T1000 (cell line): ENCODE measurements at regions not wholly inside any gene's neighbourhood (a gene's known extent, or its start where the extent isn't known, plus 50 kb on each side); places are given as distances from the start of the nearest gene placed in this dataset.

Experiments
- DNase-seq: peaks from one replicate; lab custom pipeline; 2025; ENCODE audit warnings: mixed read lengths; lab: John Stamatoyannopoulos, UW

- no peak for DNase-seq
These were observed 2123.7 kb upstream of the C9orf72 start for GRCh38 chr9:29697011-29697410.

DNA sequence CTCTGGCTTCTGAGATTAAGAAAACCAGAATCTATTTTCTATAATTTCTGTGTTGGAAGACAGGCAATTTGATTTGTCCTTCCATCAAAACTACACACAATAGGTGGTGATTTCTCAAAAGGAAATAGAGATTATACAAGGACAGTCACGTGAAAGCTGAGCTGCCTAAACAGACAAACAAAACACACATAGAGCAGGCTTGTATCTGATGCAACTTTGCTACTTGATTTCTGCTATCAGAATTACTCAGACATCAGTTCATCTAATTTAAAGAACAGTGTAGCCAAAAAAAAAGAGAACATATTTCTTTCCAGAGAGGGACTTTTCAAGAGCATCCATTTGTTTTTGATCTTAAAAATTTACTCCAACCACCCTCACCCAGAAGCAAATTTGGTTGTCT, 2128.3 kb upstream of the C9orf72 start:
- no peak for DNase-seq

DNA sequence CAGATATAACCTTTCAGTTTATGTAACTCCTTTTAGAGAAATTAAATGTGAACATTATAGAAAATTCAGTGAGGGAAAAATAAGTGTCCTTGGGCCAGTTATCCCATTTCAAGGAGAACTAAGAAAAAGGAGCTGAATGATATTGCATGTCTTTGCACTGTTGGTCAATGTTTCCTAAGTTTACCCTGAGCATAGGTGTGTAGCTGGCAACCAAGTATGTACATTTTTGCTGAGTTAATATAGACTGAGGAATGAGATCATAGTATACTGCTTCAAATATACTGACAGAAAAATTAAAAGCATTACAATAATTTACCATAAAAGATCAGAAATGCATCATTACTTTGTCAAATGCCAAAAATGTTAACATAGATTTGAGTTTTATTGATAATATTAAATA, 2128.7 kb upstream of the C9orf72 start:
- DNase-seq: no peak

DNA sequence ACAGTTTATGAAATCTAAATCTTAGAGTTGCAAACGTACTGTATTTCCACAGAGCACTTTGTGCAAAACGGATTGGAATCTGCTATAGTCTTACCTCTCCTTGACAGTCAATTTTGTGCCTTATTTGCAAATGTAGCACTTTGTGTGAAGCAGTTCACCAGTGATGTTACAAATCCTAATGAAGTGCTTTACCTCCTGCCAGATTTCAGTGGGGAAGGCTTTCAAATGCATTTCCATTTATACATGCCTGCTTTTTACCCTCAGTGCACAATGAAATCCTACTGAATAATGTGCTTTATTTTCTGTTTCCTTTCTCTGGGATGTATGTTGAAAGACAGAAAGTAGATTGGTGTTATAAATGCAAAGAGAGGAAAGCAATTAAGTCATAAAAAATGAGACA, 2141.6 kb upstream of the C9orf72 start:
- DNase-seq: no peak

DNA sequence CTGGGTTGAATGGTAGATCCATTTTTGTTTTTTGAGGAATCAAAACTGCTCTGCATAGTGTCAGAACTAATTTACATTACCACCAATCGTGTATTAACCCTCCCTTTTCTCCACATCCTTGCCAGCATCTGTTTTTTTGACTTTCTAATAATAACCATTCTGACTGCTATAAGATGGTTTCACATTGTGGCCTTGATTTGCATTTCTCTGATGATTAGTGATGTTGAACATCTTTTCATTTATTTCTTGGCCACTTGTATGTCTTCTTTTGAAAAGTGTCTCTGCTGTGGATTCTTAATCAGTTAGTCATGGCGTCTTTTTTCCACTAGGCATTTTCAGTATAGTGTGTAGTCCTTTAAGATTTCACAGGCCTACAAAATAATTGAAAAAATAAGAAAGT, 2144.3 kb upstream of the C9orf72 start:
- no peak for DNase-seq

GRCh38 chr9:29730163-29730562, 2156.9 kb upstream of the C9orf72 start:
- no peak for DNase-seq

DNA sequence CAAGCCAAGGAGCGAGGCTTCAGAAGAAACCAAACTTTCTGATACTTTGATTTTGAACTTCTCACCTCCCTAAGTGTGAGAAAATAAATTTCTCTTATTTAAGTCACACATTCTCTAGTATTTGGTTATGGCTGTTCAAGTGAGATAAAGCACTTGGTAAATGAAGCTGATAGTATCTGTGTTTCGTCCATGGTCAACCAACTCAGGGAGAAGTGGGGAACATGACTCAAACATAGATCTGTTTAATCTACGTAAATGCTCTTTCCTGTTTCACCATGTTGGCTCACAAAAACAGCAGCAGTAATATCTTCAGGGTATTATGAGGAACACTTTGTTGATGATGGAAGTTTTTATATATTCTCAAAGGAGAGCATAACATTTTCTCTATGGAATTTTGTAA, 2167.2 kb upstream of the C9orf72 start:
- no peak for DNase-seq

DNA sequence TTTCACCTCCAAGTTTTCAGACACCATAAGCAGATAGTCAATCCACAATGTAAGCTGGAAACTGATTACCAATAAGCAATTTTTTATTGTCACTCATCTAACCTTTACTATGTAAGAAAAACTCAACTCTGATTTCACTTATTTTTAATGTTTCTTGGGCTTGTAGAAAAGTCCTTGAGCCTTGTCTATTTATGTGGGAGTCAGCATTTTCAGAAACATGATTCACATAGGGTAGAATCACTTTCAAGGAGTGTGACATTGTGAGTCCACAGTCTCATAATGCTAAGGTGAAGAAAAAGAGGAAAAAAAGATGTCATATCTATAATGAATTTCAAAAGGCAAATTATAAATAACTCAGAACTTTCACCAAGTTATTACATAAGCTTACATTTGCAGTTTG, 2167.9 kb upstream of the C9orf72 start:
- DNase-seq: no peak

DNA sequence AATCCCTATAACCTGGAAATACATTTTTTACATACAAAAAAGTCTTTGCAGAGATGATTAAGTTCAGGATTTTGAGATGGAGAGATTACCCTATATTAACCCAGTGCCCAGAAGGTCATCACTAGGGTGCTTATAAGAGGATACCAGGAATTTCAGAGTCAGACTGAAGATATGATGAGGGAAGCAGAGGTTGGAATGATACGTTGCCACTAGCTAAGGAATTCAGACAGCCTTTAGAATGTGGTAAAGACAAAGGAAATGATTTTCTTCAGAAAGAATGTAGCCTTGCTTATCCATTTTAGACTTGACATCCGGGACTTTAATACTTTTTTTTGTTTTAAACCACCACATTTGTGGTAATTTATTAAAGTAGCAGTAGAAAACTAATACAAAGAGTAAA, 2176.8 kb upstream of the C9orf72 start:
- no peak for DNase-seq

DNA sequence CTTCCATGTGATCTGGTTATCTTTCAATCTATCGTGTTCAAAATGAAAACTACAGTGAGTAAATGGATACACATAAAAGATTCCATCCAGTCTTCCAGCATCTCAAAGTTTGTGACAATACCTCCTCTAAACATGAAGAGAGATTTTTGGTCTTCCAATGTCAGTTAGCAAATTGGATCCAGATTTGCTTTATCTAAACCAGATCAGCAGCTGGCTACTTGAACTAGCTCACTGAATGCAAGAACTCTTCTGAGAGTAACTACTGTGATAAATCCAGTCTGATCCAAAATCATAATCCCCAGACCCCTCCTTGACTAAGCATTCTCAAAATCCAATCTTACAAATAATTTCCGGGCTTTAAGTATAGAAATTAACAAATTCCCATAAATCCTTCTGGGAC, 2177.9 kb upstream of the C9orf72 start:
- DNase-seq: no peak

- DNase-seq: no peak
These were observed 2180.4 kb upstream of the C9orf72 start for GRCh38 chr9:29753638-29754037.

- DNase-seq: no peak
These were observed 2195.7 kb upstream of the C9orf72 start for GRCh38 chr9:29769019-29769418.

DNA sequence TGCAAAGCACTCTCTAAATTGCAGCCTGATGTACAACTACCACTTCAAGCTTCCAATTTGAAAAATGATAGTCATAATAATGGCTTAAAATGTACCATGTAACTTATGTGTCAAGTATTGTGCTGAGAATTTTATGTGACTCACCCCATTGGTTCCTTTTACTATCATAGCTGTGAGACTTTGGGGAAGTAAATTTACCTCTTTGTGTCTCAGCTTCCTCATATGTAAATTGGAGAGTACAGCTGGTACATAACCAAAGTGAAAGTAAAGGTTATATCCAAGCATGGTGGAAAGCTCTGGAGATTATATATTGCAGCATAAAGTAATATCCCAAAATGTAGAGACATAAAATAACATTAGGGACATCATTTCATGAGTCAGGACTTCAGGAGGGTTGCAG, 2200.4 kb upstream of the C9orf72 start:
- DNase-seq: no peak

DNA sequence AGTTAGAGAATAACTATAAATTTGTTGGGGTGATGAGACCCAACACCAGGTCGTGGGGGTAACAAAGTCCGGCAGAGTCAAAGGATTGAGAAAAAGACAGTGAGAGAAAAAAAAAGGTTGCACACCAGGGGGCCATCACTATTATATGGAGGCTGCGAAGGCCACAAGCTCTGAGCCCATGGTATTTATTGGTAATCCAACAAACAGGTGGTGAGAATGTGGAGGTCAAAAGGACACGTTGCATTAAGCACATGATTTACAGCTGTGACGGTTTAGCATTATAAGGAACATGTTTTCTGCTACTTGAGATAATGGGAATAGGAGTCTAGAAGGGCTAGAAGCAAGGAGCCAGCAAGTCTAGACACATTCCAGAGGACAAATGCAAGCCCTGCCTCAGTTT, 2202.2 kb upstream of the C9orf72 start:
- DNase-seq: no peak

GRCh38 chr9:29778281-29778849, 2205.1 kb upstream of the C9orf72 start:
- DNase-seq: no peak

DNA sequence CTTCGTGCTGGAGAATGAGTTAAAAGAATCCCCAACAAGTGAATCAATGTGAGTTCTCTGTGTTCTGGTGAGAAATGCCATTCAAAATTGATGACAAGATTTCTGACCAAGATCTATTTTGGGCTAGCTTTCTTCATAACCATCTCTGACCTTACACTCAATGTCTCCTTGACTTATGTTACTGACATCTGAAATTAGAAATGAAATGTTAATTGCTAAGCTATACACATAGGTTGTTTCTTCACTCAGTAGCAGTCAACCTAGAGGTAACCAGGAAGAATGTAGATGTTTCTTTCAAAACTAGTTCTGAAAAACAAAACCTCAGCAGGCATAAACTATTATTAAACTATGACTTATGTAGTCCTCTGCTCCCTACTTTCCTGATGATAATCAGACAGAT, 2220.7 kb upstream of the C9orf72 start:
- no peak for DNase-seq

GRCh38 chr9:29796291-29796952, 2223.1 kb upstream of the C9orf72 start:
- no peak for DNase-seq

DNA sequence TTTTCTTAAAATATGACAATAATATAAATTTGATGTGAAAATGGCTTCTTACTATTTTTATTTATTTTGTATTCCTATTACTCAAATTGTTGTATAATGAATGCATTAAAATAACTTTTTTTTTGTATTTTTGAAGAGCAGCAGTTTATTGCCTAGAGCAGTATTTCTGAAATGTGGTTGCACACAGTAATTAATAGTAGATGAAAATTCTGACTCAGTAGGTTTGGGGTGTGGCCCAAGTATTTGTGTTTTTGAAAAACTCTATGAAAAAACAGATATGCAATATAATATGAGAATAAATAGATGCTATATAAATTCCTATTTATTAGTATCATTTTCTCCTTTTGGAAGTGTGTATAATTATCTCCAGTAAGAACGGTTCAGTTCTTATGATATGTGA, 2225.3 kb upstream of the C9orf72 start:
- DNase-seq: no peak

- DNase-seq: no peak
These were observed 2225.9 kb upstream of the C9orf72 start for GRCh38 chr9:29799227-29799626.

DNA sequence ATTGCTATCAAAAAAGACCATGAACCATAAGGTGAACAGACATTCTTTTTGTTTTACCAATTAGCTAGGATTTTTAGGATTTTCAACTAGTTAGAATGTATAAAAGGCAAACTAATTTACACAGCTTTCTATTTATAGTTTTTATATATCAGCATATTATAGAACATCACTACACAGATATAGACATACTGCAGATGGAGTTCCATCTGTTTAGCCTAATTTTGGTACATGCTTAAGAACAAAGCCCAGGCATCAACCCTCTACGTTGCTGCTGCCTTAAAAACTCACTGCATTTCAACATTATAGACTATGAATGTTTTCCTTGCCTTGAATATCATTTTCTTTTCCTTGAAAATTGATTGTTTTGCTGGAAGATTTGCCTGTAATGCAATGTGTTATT, 2227.5 kb upstream of the C9orf72 start:
- DNase-seq: no peak

DNA sequence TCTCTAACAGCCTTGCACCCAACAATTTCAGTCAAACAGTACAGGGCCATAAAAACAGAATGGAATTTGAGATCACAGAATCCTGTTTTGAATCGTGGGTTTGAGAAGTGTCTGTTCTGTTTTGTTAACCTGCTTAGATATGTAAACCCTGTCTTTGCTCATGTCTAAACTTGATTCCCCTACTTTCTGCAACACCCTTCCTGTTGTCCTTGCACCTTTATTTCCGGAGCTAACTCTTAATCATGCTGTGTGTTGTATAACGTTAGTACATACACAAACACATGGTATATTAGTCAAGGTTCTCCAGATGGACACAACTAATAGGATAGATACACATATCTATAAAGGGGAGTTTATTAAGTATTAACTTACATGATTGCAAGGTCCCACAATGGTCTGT, 2229.2 kb upstream of the C9orf72 start:
- no peak for DNase-seq

DNA sequence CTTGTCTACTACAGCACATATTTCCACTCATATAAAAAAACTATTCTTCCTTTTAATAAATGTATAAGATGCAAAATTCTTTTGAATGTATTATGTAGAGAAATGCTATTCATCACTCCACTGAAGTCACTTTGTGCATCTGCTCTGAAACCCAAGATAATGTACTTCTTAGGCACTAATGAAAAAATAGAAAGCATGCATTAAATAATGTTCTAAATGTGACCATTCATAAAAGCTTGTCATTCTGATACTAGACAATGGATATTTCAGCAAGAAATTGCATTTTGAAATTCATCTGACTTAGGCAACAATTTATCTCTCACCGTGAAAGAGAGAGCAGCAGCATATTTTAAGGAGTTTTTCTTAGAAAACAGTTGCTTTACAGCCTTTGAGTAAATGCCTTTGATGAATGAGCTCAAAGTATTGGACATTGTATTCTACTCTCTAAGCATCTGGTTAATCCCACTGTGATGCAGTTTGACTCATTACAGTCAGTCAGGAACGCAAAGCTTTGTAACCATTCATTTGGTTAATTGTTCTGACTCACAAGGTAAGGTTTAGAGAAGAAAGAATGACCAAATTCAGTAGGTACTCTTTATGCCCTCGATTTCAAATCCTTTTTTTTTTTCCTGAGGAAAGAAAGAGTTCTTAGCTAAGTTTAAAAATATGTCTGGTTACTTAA, 2233.8 kb upstream of the C9orf72 start:
- no peak for DNase-seq

GRCh38 chr9:29816954-29817703, 2243.8 kb upstream of the C9orf72 start:
- no peak for DNase-seq
